NCI-H128 (cell line): ENCODE measurements at regions not wholly inside any gene's neighbourhood (a gene's known extent, or its start where the extent isn't known, plus 50 kb on each side); places are given as distances from the start of the nearest gene placed in this dataset.
"Not testable (repeated sequence)": the region's sequence is repeated elsewhere in the genome, so short reads cannot be mapped to it uniquely, and the experiment has no call there.

Experiments
- DNase-seq: peaks from one replicate; lab custom pipeline; 2025; ENCODE audit not compliant: unreplicated experiment; lab: John Stamatoyannopoulos, UW

DNA sequence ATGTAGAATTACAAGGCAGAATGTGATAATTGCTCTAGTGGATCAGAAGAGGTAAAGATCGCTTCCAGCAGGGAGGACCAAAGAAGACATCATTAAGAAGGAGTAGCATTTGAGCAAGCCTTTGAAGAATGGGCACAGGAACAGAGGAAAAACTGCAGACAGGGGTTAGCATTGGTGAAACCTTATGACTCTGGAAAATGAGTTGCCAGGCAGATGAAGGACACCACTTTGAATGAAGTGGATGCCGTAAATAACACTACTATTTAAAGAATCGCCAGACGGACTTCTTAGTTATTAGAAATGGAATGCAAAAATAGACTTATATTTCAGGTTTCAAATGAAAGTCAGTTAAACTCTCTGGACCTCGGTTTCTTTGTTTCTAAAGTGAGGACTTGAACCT, 727.7 kb downstream of the USP25 start:
- no peak for DNase-seq

DNA sequence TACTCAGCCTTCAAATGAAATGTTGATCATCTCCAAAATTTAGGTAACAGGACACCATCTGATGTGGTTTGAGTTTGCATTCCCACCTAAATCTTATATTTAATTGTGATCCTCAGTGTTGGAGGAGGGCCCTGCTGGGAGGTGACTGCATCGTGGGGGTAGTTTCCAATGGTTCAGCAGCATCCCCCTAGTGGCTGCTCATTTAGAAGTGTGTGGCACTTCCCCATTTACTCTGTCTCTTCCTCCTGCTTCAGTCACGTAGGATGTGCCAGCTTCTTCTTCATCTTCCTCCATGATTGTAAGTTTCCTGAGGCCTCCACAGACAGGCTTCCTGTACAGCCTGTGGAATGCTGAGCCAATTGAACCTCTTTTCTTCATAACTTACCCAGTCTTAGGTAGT, 731.2 kb downstream of the USP25 start:
- no peak for DNase-seq

DNA sequence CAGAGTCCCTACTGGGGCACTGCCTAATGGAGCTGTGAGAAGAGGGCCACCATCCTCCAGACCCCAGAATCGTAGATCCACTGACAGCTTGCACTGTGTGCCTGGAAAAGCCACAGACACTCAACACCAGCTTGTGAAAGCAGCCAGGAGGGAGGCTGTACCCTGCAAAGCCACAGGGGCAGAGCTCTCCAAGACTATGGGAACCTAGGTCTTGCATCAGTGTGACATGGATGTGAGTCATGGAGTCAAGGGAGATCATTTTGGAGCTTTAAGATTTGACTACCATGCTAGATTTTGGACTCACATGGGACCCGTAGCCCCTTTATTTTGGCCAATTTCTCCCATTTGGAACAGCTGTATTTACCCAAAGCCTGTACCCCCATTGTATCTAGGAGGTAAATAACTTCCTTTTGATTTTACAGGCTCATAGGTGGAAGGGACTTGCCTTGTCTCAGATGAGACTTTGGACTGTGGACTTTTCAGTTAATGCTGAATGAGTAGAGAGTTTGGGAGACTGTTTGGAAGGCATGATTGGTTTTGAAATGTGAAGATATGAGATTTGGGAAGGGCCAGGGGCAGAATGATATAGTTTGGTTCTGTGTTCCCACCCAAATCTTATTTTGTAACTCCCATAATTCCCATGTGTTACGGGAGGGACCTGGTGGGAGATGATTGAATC, 734.6 kb downstream of the USP25 start:
- DNase-seq, result not testable (repeated sequence)

DNA sequence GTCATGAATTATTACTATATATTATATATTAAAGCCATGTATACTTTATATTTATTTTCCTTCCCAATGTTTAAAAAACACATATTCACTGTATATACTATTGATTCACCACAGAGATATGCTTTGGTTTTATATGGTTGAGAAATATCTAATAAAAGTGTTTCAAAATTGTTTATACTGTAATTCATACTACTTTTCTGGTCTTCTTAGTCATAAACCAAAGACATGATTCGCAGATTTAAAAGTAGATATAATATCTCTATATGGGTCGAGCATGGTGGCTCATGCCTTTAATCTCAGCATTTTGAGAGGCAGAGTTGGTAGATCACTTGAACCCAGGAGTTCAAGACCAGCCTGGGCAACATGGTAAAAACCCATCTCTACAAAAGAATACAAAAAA, 738.4 kb downstream of the USP25 start:
- no peak for DNase-seq

DNA sequence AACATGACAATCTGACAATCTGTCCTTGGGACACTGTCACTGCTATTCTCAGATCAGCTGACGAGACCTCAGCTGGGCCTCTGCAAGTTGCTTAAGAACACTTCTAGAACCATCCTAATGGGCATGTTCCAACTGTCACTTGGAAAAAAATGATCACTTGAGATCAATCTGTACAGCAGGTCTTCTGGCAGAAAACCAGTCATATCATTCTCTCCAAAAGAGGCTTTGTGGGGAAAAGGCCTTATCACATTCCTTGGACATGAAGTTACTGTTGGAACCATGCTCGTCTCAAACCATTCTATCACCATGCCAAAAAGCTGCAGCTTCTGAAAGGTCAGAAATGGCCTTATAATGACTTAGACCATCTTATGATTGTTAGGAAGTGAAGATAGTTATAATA, 744.2 kb downstream of the USP25 start:
- DNase-seq, result no peak

DNA sequence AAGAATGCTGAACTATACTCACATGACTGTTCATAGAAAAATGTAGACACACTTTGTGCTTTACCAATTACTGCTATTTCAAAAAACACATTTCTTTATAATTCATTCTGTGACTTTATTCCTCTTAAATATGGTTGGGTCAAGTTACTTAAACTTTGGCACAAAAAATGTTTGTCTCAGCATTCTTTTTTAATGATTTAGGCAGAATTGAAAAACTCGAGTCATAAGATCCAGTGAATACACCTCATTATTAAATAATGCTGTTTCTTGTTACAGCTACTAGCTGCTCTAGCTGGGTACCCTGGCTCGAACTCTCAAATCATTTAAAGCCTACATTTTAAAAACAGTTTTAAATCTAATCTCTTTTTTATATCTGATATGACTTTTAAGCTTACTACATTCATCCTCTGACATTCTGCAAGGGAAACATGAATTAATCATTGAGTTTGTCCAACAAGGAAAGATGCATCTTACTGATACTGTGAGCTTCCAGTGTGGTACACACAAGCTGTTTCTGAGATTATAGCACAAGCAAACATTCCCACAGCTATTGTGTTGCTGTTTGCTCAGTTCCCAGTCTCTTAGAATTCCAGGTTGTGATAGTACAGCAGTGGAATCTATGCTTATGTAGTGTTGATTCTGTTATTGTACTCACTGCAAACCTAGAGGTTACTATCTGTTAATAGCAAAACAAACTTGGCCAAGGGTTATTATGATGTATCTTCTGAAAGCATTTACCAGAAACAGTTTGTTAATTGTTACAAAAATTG, 746.5 kb downstream of the USP25 start:
- no peak for DNase-seq

DNA sequence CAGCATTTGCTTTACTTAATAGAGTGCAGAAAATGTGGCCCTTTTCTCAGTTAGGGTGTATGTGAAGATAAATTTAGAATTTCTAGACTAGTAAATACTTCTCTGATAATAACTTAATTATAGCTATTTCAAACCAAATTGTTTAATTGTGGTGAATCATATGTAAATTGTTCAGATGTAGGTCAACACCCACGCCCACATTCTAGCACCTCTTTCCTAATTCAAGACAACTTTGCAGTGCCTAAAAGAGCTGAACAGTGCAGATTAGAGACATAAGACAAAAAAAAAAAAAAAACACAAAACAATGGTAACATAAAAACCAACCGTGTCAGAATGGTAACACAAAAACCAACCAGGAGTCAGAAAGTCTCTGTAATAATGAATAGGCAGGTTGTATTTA, 758.3 kb downstream of the USP25 start:
- DNase-seq, result no peak

DNA sequence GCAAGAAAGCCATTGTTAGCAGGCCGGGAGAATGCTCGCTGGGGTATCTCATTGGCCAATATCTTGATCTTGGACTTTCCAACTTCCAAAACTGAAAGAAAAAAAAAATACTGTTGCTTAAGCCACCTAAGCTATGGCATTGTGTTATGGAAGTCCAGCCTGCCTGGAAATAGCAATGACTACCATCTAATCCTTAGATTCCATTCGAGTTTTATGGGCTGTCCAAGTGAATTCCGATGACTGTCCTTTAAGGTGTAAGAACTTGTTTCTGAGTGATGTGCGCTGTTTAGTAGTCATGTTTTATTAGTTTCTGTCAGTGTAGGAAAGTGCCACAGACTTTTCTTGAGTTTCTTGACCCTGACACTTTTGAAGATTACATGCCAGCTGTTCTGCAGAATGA, 762.6 kb downstream of the USP25 start:
- no peak for DNase-seq

DNA sequence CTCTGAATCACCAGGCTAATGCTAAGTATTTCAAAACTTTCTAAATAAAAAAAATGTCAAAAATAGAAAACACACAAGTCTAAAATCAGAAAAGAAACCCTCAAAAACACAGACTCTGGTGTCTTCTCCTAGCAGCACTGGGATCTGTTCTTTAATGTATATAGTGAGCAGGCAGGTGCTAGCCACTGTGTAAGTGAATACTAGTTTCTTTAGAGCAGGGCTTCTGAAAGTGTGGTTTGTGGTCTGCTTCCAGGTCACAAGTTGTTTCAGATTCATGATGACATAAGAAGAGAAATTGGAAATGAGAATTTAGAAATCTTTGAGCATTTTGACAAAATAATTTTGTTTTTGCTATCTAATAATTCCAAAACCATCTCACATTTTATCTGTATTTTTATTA, 763.1 kb downstream of the USP25 start:
- DNase-seq, result no peak

DNA sequence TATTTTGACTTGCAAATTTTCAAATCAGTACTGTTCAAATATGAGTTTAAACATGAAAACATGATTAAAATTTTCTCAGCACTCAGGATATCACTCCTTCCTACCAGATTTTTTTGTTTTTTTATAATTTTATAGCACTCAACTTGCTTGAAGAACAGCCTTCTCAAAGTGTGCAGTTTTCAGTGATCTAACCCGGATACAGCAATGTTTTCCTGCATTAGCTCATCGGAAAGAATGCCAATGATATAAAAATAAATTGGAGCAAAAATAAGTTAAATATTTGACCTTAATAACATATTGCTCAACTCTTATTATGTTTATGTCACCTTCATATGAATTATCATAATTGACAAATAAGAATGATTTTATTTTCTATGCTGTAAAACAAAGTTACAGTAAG, 766.8 kb downstream of the USP25 start:
- DNase-seq, result no peak

DNA sequence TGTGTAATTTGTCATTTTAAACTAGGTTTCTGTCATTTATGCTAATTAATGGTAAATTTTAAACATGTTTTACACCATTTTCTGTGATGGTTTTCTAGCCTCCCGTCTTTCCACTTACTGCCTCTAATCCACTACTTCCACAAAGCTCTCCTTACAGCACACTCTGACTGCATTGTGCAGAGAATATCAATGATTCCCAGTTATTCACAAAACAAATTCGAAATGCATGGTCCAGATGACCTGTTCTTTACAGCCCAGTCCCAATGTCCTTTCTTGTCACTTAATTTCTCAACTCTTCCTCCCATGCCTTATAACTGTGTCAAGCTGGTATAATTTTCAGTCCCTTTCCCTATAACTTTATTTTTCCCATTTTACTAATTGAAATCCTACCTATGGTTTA, 770.5 kb downstream of the USP25 start:
- DNase-seq, result no peak

DNA sequence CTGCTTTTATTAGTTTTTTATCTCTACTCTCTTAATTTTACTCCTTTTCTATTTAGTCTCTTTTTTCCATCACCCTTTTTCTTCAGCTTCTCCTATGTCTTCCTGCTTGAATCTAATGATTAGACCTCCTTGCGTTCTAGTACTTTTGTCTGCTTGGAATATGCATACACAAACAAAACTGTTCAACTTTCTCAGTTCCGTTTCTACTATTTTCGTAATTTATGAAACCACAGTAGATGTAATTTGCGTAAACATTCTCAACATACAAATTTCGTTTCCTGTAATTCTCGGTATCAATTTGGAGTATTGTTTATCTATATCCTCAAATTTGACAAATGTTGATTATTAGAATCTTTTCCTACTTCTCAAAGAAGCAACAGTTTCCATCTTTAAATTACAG, 772.5 kb downstream of the USP25 start:
- DNase-seq, result no peak

DNA sequence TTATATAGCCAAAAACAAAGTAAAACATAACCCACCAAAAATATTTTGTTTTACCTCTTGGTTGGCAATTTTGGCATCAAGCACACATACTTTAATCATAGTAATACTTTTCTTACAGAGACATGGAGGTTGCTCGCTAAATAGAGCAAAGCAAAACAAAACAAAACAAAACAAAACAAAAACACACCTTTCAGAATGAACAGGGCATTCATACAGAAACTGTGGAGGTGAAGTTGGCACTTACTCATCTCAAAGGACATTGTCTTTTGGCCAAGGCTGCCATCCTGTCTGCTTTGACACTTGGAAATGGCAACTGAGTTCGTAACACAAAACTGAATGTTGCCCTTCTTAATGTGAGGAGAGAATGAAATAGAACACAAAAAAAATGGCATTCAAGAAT, 773.1 kb downstream of the USP25 start:
- no peak for DNase-seq

DNA sequence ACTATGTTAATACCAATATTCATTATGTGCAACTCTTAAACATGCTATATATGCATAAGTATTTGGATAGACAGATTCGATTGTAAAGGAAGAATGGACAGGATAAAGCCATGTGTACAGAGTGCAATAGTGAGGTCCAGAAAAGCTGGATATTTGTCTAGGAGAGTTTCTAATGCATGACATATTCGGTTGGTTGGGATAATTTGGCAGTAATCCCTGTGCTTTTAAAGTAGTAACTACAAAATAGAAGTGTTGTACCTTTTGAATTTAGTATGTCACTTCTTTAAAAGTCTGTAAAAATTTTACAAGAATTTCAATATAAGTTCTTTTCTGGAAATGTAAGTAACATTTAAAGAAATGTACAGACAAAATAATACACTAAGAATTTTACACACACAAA, 774.5 kb downstream of the USP25 start:
- DNase-seq, result no peak

DNA sequence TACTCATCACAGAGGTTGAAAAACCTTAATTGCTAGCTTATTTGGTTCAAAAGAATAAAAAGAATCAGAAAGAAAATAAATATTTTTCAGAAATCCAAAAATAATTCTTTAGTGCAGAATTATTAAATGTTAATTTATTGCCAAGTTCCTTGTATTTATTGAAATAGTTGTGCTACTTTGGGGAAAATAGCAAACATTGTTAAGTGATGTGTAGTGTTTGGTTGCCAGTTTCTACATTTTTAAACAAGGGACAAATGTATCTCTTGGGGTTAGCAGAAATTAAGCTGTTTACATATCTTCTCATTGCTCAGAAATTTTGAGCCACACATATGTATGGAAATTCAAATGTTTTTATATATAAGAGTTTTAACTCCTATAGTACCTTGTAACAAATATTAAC, 775.0 kb downstream of the USP25 start:
- DNase-seq, result no peak

DNA sequence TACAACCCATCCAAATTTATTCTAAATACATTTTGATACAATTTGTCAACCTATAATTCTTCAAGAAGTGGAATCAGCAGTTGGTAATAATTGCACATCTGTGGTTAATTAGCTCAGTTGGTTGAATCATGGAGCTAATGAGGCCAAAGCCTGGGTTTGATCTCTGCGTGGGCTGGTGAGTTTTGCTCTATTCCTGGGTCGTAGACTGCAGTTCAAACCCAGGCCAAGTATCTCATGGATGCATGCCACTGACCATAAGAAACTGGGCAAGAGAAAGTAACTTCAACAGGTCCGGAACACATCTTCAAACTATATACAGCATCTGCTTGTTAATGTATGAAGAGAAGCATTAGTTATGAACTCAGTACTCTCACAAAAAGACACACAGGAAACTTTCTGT, 779.7 kb downstream of the USP25 start:
- DNase-seq, result no peak

DNA sequence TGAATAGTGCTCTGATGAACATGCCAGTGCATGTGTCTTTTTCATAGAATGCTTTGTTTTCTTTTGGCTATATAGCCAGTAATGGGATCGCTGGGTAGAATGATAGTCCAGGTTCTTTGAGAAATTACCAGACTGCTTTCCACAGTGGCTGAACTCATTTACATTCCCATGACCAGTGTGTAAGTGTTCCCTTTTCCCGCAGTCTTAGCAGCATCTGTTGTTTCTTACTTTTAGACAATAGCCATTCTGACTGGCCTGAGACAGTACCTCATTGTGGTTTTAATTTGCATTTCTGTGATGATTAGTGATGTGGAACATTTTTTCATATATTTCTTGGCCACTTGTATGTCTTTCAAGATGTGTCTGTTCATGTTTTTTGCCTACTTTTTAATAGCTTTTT, 784.5 kb downstream of the USP25 start:
- no peak for DNase-seq

DNA sequence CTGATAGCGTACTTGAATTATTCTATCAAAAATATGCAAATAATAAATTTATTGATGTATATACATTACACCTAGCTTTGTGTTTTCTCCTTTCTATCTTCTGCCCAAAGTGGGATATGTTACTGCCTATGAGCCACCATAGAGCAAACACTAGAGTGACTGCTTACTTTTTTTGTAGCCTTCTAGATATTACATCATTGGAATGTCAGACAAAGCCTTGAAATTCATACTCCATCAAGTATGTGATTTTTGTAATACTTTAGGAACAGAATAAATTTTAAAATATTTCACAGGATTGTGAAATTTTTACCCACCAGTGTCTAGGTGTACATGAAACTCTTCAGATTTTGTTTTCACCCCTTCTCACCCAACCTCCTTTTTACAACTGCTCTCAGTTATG, 787.6 kb downstream of the USP25 start:
- DNase-seq, result no peak

DNA sequence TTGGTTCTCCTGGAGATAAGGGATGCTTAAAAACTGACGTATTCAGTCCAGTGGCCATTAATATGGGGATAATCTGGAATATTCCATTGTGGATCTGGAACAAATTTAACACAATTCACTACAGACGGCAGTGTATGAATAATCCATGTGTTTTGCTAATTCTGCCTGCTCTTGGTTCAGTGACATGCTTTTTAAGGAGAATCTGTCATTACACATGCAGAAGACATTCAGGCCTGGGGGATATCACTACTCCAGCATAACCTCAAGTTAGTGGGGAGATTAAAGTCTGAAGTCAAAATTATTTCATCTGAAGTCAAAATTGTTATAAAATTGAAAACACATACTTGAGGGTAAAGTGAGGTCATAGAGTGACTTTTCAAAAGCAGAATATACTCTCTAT, 789.3 kb downstream of the USP25 start:
- no peak for DNase-seq

DNA sequence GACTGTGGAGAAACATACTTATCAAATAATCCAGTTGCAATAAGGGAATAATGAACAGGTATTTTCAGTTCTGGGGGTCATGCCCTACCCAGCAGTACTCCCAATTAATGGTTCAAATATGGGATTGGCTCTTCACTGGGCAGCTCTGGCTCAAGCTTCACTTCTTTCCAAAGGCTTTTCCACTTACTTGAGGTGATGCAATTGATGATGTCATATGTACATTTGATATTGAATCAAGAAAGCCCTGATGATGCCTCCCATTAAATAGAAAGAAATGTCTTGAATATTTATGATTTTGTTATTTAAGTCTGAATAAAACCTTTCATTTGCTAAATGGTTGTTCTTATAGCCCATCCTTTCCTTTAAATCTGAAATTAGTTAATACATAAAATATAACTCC, 789.9 kb downstream of the USP25 start:
- no peak for DNase-seq

DNA sequence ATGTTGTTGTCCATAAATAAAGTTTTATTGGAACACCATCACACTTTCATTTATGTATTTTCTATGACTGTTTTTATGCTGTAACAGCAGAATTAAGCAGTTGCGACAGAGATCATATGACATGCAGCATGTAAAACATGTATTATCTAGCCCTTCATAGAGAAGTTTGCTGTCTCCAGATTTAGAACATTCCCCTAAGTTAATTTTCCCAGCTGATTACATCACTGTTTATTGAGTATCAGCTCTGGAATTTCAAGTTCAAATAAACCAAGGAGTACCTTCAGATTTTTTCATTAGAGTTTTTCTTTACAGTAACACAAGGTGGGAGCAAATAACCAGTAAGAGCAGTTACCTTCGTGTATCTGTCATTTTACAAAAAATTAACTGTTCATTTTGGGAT, 792.8 kb downstream of the USP25 start:
- no peak for DNase-seq

DNA sequence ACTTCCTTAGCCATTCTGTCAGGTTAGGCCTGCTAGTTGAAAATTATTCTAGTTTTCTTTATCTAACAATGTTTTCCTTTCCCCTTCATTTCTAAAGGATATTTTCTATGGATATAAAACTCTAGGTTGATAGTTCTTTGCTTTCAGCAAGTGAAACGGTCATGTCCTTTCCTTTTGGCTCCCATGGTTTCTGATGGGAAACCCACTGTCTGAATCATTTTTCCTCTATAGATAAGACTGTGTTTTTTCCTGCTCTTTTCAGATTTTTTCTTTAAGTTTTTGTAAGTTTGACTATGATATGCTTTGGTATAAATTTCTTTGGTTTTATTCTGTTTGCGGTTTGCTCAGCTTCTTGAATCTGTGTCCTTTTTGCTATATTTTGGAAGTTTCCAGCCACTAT, 800.9 kb downstream of the USP25 start:
- no peak for DNase-seq

DNA sequence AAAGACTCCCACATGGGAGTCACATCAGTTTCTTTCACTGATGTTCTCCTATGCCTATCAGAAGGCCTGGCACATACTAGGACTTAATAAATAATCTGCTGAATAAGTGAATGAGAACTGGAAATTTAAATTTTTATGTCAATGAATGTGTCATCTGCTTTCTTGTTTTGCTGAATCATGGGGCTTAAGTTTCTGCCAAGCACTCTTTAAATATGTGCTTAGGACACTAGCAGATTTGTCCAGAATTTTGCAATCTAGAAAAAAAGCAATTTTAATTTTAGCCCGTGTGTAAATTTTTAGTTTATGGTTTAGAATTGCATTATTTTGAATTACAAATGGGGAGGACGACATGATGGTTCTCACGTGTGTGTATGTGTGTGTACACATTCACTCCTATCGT, 803.1 kb downstream of the USP25 start:
- no peak for DNase-seq
